HepG2 (cell line): ENCODE measurements at regions not wholly inside any gene's neighbourhood (a gene's known extent, or its start where the extent isn't known, plus 50 kb on each side); places are given as distances from the start of the nearest gene placed in this dataset.

ENCODE experiments used
- CTCF ChIP-seq: sonication (generic); formaldehyde crosslinking; IDR thresholded peaks from 2 replicates; pipeline ENCODE4 v1.5.0; 2020; ENCODE audit warnings: mild to moderate bottlenecking, missing genetic modification reagents, moderate library complexity
- HDAC2 ChIP-seq: sonication (generic); formaldehyde crosslinking; IDR thresholded peaks from 2 replicates; pipeline ENCODE4 v1.4.0; 2020; ENCODE audit warnings: missing genetic modification reagents
- POLR2A ChIP-seq, 2 experiments: IDR thresholded peaks; 2 replicates each; pipeline ENCODE4 v1.6.1; 2011; ENCODE audit warnings: low read depth in 2 of 2, low read length in 2 of 2, mild to moderate bottlenecking in 1 of 2, moderate library complexity in 1 of 2; ENCODE audit not compliant: insufficient read depth in 1 of 2
- RNF2 ChIP-seq: fragments of 450-650 bp; conservative IDR thresholded peaks from 2 replicates; pipeline ENCODE4 v1.6.1; 2016; ENCODE audit warnings: low read depth
- ZHX2 ChIP-seq, 2 experiments: sonication (generic) in 1 of 2; formaldehyde crosslinking in 1 of 2; IDR thresholded peaks; 2 replicates each; pipeline versions ENCODE4 v1.6.1 to v1.9.0; 2014 to 2022; ENCODE audit warnings: antibody characterized with exemption in 1 of 2, borderline replicate concordance in 1 of 2, inconsistent platforms in 1 of 2, low read depth in 1 of 2, missing genetic modification reagents in 1 of 2

DNA sequence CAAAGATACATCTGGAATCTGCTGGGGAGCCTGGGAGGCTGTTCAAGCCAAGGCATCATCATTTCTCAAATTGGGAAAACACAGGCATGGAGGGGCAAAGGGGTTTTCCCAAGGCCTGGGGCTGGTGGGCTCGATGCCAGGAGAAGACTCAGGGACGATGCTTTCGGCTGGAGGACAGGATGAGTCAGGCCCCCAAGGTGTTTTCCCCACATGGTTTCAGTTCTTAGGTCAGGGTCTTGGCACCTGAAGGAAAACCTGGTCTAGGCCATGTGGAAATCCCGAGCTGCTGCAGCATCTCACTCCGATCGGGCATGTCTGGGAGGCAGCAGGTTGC, 348.1 kb downstream of the CDC5L start:
- no peak for TF ChIP-seq CTCF (CRISPR knock-in tag)
- no peak for TF ChIP-seq ZHX2 (IDR thresholded peaks at IDR 0.05; ENCODE audit: low read depth)
- TF ChIP-seq ZHX2 (CRISPR knock-in tag; IDR thresholded peaks at IDR 0.05; ENCODE audit: borderline replicate concordance), result no peak
- TF ChIP-seq HDAC2 (CRISPR knock-in tag), result no peak
- TF ChIP-seq RNF2, result no peak
- no peak for TF ChIP-seq POLR2A (IDR thresholded peaks at IDR 0.05; ENCODE audit: insufficient read depth in 1 of 2, low read depth in 2 of 2, low read length in 2 of 2)
